Gastrocnemius medialis (tissue), 4 donors: ENCODE measurements at regions not wholly inside any gene's neighbourhood (a gene's known extent, or its start where the extent isn't known, plus 50 kb on each side); places are given as distances from the start of the nearest gene placed in this dataset.

Experiments
- POLR2A ChIP-seq, 2 donors: fragments of 450-650 bp; IDR thresholded peaks; one replicate each; pipeline ENCODE4 v1.6.1; 2017; ENCODE audit warnings: antibody characterized with exemption in 2 of 2, mild to moderate bottlenecking in 2 of 2, moderate library complexity in 2 of 2
- TF ChIP-seq, protein P1 (sequence below), 5 experiments: fragments of 450-650 bp in 3 of 5; fragments of 200-600 bp in 2 of 5; sonication (generic) in 2 of 5; IDR thresholded peaks in 4 of 5; conservative IDR thresholded peaks in 1 of 5; 1 replicate in 4 of 5; 2 replicates in 1 of 5; pipeline ENCODE4 v1.5.1; 2016 to 2019; ENCODE audit warnings: antibody characterized with exemption in 5 of 5, mild to moderate bottlenecking in 3 of 5, moderate library complexity in 3 of 5

DNA sequence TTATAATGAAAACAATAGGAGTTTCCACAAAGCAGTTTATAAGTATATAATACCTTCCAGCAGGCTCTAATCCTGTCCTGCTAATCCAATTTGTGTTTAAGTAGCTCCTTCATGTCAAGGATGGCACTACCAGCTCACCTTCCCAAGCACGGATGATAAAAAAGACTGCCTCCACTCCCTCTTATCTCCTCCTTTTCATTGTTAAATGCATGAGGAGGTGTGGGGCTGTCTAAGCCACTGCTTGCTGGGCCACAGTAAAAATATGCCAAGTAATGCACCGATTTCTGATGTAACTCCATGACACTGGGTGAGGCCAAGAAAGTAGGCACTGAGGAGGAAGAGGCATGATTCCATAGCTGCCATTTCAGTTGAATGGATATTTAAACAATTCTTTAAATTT, 193.1 kb downstream of the ZIC5 start:
- no peak for TF ChIP-seq POLR2A (IDR thresholded peaks at IDR 0.05)
- TF ChIP-seq, protein P1, sequence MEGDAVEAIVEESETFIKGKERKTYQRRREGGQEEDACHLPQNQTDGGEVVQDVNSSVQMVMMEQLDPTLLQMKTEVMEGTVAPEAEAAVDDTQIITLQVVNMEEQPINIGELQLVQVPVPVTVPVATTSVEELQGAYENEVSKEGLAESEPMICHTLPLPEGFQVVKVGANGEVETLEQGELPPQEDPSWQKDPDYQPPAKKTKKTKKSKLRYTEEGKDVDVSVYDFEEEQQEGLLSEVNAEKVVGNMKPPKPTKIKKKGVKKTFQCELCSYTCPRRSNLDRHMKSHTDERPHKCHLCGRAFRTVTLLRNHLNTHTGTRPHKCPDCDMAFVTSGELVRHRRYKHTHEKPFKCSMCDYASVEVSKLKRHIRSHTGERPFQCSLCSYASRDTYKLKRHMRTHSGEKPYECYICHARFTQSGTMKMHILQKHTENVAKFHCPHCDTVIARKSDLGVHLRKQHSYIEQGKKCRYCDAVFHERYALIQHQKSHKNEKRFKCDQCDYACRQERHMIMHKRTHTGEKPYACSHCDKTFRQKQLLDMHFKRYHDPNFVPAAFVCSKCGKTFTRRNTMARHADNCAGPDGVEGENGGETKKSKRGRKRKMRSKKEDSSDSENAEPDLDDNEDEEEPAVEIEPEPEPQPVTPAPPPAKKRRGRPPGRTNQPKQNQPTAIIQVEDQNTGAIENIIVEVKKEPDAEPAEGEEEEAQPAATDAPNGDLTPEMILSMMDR (IDR thresholded peaks at IDR 0.05 in 4 of 5, conservative IDR thresholded peaks at IDR 0.05 in 1 of 5), result no peak
